ENCODE measurements at regions not wholly inside any gene's neighbourhood (a gene's known extent, or its start where the extent isn't known, plus 50 kb on each side); places are given as distances from the start of the nearest gene placed in this dataset.
"Not testable (repeated sequence)": the region's sequence is repeated elsewhere in the genome, so short reads cannot be mapped to it uniquely, and the experiment has no call there.

GRCh38 chr11:42434911-42435310 lies 876.9 kb upstream of the API5 start:
- TF ChIP-seq EZH2 (IDR thresholded peaks at IDR 0.05; ENCODE audit: borderline replicate concordance, low read depth, low read length, severe bottlenecking); POLR2AphosphoS5 (IDR thresholded peaks at IDR 0.05; ENCODE audit: insufficient read depth, low read depth, low read length); POLR2A (IDR thresholded peaks at IDR 0.05; ENCODE audit: low read depth, low read length): not testable (repeated sequence)
- TF ChIP-seq, protein P1, sequence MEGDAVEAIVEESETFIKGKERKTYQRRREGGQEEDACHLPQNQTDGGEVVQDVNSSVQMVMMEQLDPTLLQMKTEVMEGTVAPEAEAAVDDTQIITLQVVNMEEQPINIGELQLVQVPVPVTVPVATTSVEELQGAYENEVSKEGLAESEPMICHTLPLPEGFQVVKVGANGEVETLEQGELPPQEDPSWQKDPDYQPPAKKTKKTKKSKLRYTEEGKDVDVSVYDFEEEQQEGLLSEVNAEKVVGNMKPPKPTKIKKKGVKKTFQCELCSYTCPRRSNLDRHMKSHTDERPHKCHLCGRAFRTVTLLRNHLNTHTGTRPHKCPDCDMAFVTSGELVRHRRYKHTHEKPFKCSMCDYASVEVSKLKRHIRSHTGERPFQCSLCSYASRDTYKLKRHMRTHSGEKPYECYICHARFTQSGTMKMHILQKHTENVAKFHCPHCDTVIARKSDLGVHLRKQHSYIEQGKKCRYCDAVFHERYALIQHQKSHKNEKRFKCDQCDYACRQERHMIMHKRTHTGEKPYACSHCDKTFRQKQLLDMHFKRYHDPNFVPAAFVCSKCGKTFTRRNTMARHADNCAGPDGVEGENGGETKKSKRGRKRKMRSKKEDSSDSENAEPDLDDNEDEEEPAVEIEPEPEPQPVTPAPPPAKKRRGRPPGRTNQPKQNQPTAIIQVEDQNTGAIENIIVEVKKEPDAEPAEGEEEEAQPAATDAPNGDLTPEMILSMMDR (IDR thresholded peaks at IDR 0.05; ENCODE audit: extremely low read depth in 1 of 2, insufficient read depth in 1 of 2, low read depth in 1 of 2, low read length in 2 of 2) = not testable (repeated sequence)

Measured in endothelial cell of umbilical vein (primary cell).